ENCODE measurements at regions not wholly inside any gene's neighbourhood (a gene's known extent, or its start where the extent isn't known, plus 50 kb on each side); places are given as distances from the start of the nearest gene placed in this dataset.

DNA sequence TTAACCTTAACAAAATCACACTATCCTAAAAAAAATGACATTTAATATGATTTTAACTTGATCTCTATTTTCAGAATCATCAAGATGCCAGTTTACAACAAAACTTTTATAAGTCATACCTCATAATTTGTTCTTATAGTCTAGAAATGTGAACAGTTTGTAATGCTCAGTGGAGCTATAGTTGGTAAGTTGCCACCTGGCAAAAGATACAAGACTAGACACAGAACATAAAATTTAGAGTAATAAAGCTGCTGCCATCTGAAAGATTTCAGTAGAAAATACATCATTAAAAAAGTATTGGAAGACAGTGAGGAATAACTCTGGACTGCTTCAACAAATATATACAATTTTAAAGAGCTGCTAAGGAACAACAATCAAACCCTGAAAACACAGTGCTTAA is 233.8 kb downstream of the GABRG2 start:
- TF ChIP-seq CTCF (conservative IDR thresholded peaks at IDR 0.05; ENCODE audit: low read depth, low read length): no peak
- no peak overlapping the region for H3K4me3 ChIP-seq (ENCODE audit: low read length)
- no peak for DNase-seq (ENCODE audit: low read depth)

GRCh38 chr5:162323466-162323865 is 255.9 kb downstream of the GABRG2 start:
- no peak overlapping the region for H3K4me3 ChIP-seq (ENCODE audit: low read length)
- peak; percentile 23 for DNase-seq (ENCODE audit: low read depth)
- TF ChIP-seq CTCF (conservative IDR thresholded peaks at IDR 0.05; ENCODE audit: low read depth, low read length): no peak

DNA sequence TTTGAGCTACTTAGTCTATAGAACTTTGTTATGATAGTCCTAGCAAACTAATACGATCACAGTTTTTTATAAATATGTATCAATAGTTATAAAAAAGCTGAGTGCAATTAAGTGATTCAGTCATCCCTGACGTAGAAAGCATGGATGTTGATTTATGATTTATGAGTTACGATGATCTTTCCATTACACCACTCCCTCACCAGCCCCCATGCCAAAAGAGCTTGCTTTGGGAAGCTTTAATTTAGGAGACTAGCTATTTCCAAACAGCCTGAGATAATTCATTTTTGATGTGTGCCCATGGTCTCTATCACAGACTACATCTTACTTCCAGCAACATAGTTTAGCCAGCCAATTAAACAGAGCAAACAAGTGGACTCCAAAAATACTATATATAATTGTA is 256.8 kb downstream of the GABRG2 start:
- H3K4me3 ChIP-seq (ENCODE audit: low read length): no peak overlapping the region
- no peak for TF ChIP-seq CTCF (conservative IDR thresholded peaks at IDR 0.05; ENCODE audit: low read depth, low read length)
- DNase-seq (ENCODE audit: low read depth): no peak

- peak; percentile 4 for DNase-seq (ENCODE audit: low read depth)
- H3K4me3 ChIP-seq (ENCODE audit: low read length): no peak overlapping the region
- no peak for TF ChIP-seq CTCF (conservative IDR thresholded peaks at IDR 0.05; ENCODE audit: low read depth, low read length)
Observed at GRCh38 chr5:162325143-162325727, 257.7 kb downstream of the GABRG2 start.

DNA sequence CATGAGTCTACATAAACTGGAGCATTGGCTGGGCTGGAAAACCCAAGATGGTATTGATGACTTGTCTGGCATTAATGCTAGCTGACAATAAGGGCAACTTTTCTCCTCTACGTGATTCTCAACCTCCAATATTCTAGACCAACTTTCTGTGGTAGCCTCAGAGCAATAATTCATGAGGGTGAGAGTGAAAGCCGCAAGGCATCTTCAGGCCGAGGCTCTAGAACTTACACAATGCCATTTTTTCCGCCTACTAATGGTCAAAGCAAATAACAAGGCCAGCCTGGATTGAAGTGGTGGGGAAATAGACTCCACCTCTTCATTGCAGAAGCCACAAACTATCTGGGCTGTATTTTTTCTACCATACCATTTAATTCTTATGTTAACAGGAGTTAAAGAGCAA is 267.4 kb downstream of the GABRG2 start:
- no peak for TF ChIP-seq CTCF (conservative IDR thresholded peaks at IDR 0.05; ENCODE audit: low read depth, low read length)
- H3K4me3 ChIP-seq (ENCODE audit: low read length): no peak overlapping the region
- DNase-seq (ENCODE audit: low read depth): no peak

- DNase-seq (ENCODE audit: low read depth): no peak
Observed at GRCh38 chr5:162360373-162360931, 292.9 kb downstream of the GABRG2 start.

More at GRCh38 chr5:162360373-162360931, 292.9 kb downstream of the GABRG2 start:
- H3K4me3 ChIP-seq (ENCODE audit: low read length): no peak overlapping the region
- no peak for TF ChIP-seq CTCF (conservative IDR thresholded peaks at IDR 0.05; ENCODE audit: low read depth, low read length)
